HCT116 (cell line): ENCODE measurements at regions not wholly inside any gene's neighbourhood (a gene's known extent, or its start where the extent isn't known, plus 50 kb on each side); places are given as distances from the start of the nearest gene placed in this dataset.
"Not testable (repeated sequence)": the region's sequence is repeated elsewhere in the genome, so short reads cannot be mapped to it uniquely, and the experiment has no call there.

ENCODE experiments used
- EZH2 ChIP-seq: fragments of 200-600 bp; sonication (generic); IDR thresholded peaks from 2 replicates; pipeline ENCODE4 v1.6.1; 2017; ENCODE audit warnings: antibody characterized with exemption, mixed run types
- POLR2A ChIP-seq: IDR thresholded peaks from 2 replicates; pipeline ENCODE4 v1.7.0; 2011; ENCODE audit warnings: borderline replicate concordance; ENCODE audit not compliant: insufficient read depth, insufficient read length; ENCODE audit errors: extremely low read depth
- RAD21 ChIP-seq: IDR thresholded peaks from 2 replicates; pipeline ENCODE4 v1.6.1; 2012; ENCODE audit warnings: low read depth, mild to moderate bottlenecking
- SIN3A ChIP-seq: IDR thresholded peaks from 2 replicates; pipeline ENCODE4 v1.6.1; 2012; ENCODE audit warnings: low read depth
- SP1 ChIP-seq: IDR thresholded peaks from 2 replicates; pipeline ENCODE4 v1.6.1; 2012; ENCODE audit warnings: low read depth
- TCF7L2 ChIP-seq: IDR thresholded peaks from 2 replicates; pipeline ENCODE4 v1.7.0; 2011; ENCODE audit warnings: borderline replicate concordance, inconsistent platforms; ENCODE audit not compliant: insufficient read depth, insufficient read length; ENCODE audit errors: extremely low read depth
- ZNF274 ChIP-seq: fragments of 200-500 bp; sonication (Bioruptor generic); IDR thresholded peaks from 2 replicates; pipeline ENCODE4 v1.6.1; 2014; ENCODE audit warnings: mild to moderate bottlenecking, low read depth, low read length, inconsistent platforms
- TF ChIP-seq, protein P1 (sequence below), 3 experiments: fragments of 200-600 bp in 1 of 3; sonication (generic) in 1 of 3; IDR thresholded peaks in 2 of 3; conservative IDR thresholded peaks in 1 of 3; 2 replicates each; pipeline ENCODE4 v1.5.1; 2012 to 2017; ENCODE audit warnings: low read depth in 2 of 3, low read length in 2 of 3, antibody characterized with exemption in 1 of 3, borderline replicate concordance in 1 of 3, control low read depth in 1 of 3, mild to moderate bottlenecking in 1 of 3, mixed read lengths in 1 of 3, mixed run types in 1 of 3, moderate library complexity in 1 of 3; ENCODE audit not compliant: insufficient read depth in 1 of 3
- TF ChIP-seq, protein P2 (sequence below): IDR thresholded peaks from 2 replicates; pipeline ENCODE4 v1.6.1; 2012

DNA sequence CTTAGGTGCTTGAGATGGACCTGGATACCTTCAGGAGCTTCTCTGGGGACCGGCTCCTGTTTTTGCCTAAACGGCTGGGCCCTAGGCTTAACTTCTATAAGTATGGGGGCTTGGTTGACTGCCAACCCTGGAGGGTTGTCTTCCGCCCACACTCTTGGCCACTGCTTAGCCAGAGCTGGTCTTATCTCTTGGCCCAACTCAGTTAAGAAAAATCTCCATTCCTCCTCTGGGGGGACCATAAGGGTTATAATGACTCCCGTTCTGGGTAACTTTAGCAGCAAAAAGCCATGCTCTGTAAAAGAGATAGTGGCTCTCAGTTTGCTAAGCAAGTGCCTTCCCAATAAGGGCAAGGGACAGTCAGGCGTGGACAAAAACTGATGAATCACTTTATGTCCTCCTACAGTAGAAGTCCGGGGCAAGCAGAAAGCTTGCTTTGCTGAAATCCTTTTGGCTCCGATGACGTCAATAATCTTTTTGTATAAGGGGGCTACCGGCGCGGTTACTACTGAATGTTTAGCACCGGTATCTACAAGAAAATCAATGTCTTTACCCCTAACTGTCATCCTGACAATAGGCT is 130.0 kb upstream of the CCZ1B start:
- TF ChIP-seq, protein P1, sequence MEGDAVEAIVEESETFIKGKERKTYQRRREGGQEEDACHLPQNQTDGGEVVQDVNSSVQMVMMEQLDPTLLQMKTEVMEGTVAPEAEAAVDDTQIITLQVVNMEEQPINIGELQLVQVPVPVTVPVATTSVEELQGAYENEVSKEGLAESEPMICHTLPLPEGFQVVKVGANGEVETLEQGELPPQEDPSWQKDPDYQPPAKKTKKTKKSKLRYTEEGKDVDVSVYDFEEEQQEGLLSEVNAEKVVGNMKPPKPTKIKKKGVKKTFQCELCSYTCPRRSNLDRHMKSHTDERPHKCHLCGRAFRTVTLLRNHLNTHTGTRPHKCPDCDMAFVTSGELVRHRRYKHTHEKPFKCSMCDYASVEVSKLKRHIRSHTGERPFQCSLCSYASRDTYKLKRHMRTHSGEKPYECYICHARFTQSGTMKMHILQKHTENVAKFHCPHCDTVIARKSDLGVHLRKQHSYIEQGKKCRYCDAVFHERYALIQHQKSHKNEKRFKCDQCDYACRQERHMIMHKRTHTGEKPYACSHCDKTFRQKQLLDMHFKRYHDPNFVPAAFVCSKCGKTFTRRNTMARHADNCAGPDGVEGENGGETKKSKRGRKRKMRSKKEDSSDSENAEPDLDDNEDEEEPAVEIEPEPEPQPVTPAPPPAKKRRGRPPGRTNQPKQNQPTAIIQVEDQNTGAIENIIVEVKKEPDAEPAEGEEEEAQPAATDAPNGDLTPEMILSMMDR (IDR thresholded peaks at IDR 0.05 in 2 of 3, conservative IDR thresholded peaks at IDR 0.05 in 1 of 3; ENCODE audit: borderline replicate concordance in 1 of 3, insufficient read depth in 1 of 3, low read depth in 2 of 3, low read length in 2 of 3) = not testable (repeated sequence)
- TF ChIP-seq ZNF274, RAD21, POLR2A, SP1, EZH2, TCF7L2, SIN3A: not testable (repeated sequence)
- TF ChIP-seq, protein P2, sequence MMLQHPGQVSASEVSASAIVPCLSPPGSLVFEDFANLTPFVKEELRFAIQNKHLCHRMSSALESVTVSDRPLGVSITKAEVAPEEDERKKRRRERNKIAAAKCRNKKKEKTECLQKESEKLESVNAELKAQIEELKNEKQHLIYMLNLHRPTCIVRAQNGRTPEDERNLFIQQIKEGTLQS = not testable (repeated sequence)
